ENCODE measurements at regions not wholly inside any gene's neighbourhood (a gene's known extent, or its start where the extent isn't known, plus 50 kb on each side); places are given as distances from the start of the nearest gene placed in this dataset.

GRCh38 chr2:21438949-21439348 is 315.2 kb downstream of the TDRD15 start:
- Histone ChIP-seq H3K4me3 (ENCODE audit: low read depth in 2 of 2, low read length in 2 of 2) (no peak overlapping the region), H3K27ac (ENCODE audit: low read length) (no peak overlapping the region), H3K27me3 (ENCODE audit: control insufficient read depth, insufficient read depth, low read length) (no peaks in the 10 kb centered on the region), H3K36me3 (ENCODE audit: control insufficient read depth, insufficient read depth, low read length) (no peaks in the 10 kb centered on the region), H3K4me1 (ENCODE audit: control insufficient read depth, insufficient read depth, low read length) (no peaks in the 10 kb centered on the region), H3K9me3 (ENCODE audit: control insufficient read depth, insufficient read depth, low read depth, low read length) (no peaks in the 10 kb centered on the region)
- TF ChIP-seq SIN3A (IDR thresholded peaks at IDR 0.05; ENCODE audit: borderline replicate concordance, insufficient read depth, low read depth, low read length) (no peak), CTCF (IDR thresholded peaks at IDR 0.05) (no peak), POLR2AphosphoS5 (IDR thresholded peaks at IDR 0.05; ENCODE audit: low read depth, low read length) (no peak), REST (IDR thresholded peaks at IDR 0.05; ENCODE audit: insufficient read depth in 1 of 2, low read depth in 2 of 2, low read length in 1 of 2) (no peak), TCF7L2 (IDR thresholded peaks at IDR 0.05; ENCODE audit: low read depth, low read length) (no peak)
- no peak for DNase-seq (ENCODE audit: low read depth, low spot score)
- ChIA-PET CTCF (no interaction called here), POLR2A (no interaction called here)
- in situ Hi-C loops (cut with HindIII; ENCODE audit: low pct_unique_long_range_greater_than_20kb, low sequenced_read_pairs) (no loop called here), intact Hi-C loops (cut with micrococcal nuclease; ENCODE audit: unreplicated experiment) (no loop called here)
- BruUV-seq (replicated peaks) = no TSS peak
- no peak for ATAC-seq

- intact Hi-C loops (cut with micrococcal nuclease; ENCODE audit: unreplicated experiment) = no loop called here
- H3K4me1 ChIP-seq (ENCODE audit: control insufficient read depth, insufficient read depth, low read length) = no peaks in the 10 kb centered on the region
Measured at GRCh38 chr2:21441442-21441841, 317.7 kb downstream of the TDRD15 start.

More at GRCh38 chr2:21441442-21441841, 317.7 kb downstream of the TDRD15 start:
- Histone ChIP-seq H3K27me3 (ENCODE audit: control insufficient read depth, insufficient read depth, low read length) (no peaks in the 10 kb centered on the region), H3K9me3 (ENCODE audit: control insufficient read depth, insufficient read depth, low read depth, low read length) (no peaks in the 10 kb centered on the region), H3K36me3 (ENCODE audit: control insufficient read depth, insufficient read depth, low read length) (no peaks in the 10 kb centered on the region), H3K4me3 (ENCODE audit: low read depth in 2 of 2, low read length in 2 of 2) (no peak overlapping the region), H3K27ac (ENCODE audit: low read length) (no peak overlapping the region)
- no peak for TF ChIP-seq REST (IDR thresholded peaks at IDR 0.05; ENCODE audit: insufficient read depth in 1 of 2, low read depth in 2 of 2, low read length in 1 of 2)
- in situ Hi-C loops (cut with HindIII; ENCODE audit: low pct_unique_long_range_greater_than_20kb, low sequenced_read_pairs) = no loop called here
- DNase-seq (ENCODE audit: low read depth, low spot score) (no peak), ATAC-seq (no peak)
- CTCF ChIA-PET = no interaction called here
- BruUV-seq (replicated peaks) = no TSS peak
- POLR2A ChIA-PET = no interaction called here

Measured in Panc1 (cell line).